ENCODE measurements at regions not wholly inside any gene's neighbourhood (a gene's known extent, or its start where the extent isn't known, plus 50 kb on each side); places are given as distances from the start of the nearest gene placed in this dataset.

DNA sequence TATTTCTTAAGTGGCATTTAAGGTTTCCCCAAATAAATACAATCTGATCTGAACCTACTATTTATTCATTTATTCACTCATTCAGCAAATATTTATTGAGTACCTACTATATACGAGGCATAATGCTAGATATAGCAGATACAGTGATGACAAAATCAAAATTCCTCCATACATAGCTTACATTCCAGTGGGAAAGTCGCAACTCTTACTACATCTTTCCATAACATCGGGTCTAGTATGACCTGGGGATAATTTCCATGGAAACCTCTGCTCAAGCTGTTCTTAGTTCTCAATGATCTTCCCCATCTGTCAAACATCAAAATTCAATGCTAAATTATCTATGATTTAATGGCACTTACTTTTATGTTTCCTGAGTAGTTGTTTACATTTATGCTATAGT lies 70.8 kb upstream of the PRKACB start (continued):
- TF ChIP-seq, protein P1, sequence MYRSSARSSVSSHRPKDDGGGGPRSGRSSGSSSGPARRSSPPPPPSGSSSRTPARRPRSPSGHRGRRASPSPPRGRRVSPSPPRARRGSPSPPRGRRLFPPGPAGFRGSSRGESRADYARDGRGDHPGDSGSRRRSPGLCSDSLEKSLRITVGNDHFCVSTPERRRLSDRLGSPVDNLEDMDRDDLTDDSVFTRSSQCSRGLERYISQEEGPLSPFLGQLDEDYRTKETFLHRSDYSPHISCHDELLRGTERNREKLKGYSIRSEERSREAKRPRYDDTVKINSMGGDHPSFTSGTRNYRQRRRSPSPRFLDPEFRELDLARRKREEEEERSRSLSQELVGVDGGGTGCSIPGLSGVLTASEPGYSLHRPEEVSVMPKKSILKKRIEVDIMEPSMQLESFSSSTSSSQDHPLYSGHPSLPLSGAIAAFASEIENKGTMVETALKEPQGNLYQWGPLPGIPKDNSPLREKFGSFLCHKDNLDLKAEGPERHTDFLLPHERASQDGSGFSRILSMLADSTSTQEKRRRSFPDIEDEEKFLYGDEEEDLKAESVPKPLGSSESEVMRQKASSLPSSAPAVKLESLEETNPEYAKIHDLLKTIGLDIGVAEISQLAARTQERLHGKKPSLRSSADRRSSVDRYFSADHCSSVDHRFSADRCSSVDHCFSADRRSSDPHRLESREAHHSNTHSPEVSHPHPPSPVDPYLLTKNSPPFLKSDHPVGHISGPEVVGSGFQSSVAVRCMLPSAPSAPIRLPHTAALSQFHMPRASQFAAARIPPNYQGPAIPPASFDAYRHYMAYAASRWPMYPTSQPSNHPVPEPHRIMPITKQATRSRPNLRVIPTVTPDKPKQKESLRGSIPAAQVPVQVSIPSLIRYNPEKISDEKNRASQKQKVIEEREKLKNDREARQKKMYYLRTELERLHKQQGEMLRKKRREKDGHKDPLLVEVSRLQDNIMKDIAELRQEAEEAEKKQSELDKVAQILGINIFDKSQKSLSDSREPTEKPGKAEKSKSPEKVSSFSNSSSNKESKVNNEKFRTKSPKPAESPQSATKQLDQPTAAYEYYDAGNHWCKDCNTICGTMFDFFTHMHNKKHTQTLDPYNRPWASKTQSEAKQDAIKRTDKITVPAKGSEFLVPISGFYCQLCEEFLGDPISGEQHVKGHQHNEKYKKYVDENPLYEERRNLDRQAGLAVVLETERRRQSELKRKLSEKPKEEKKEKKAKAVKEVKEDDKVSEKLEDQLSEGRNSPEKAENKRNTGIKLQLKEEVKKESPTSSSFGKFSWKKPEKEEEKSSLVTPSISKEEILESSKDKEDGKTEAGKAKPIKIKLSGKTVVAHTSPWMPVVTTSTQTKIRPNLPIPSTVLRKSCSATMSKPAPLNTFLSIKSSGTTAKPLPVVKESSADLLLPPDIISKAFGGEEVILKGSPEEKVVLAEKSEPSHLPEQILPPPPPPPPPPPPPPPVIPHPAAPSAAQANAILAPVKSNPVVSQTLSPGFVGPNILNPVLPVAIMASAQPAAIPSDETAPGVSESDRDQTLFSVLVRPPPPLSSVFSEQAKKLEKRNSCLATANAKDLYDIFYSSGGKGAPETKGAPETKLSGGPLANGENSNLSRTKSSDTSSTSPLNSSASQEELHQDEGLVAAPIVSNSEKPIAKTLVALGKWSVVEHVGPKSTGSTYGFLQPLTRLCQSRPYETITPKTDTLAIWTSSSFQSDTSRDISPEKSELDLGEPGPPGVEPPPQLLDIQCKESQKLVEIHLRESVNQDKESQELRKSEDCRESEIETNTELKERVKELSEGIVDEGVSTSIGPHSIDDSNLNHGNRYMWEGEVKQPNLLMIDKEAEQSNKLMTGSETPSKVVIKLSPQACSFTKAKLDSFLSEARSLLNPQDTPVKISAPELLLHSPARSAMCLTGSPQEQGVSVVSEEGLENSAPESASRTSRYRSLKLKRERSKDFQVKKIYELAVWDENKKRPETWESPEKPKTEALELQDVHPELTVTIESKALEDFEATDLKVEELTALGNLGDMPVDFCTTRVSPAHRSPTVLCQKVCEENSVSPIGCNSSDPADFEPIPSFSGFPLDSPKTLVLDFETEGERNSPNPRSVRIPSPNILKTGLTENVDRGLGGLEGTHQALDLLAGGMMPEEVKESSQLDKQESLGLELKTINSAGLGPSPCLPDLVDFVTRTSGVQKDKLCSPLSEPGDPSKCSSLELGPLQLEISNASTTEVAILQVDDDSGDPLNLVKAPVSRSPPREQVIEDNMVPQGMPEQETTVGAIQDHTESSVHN (IDR thresholded peaks at IDR 0.05; ENCODE audit: borderline replicate concordance in 1 of 2, low read depth in 1 of 2), result no peak
- no peak for TF ChIP-seq TOE1 (IDR thresholded peaks at IDR 0.05; ENCODE audit: borderline replicate concordance)
- TF ChIP-seq TOE1 (CRISPR knock-in tag; IDR thresholded peaks at IDR 0.05; ENCODE audit: borderline replicate concordance, low read depth), result no peak
- TF ChIP-seq ZNF431 (CRISPR knock-in tag; IDR thresholded peaks at IDR 0.05), result no peak

Measured in K562 (cell line).